Thymus (tissue), 11 donors: ENCODE measurements at regions not wholly inside any gene's neighbourhood (a gene's known extent, or its start where the extent isn't known, plus 50 kb on each side); places are given as distances from the start of the nearest gene placed in this dataset.

Experiments
- DNase-seq, 9 donors: peaks; one replicate each; pipeline ENCODE4 v3.0.0-alpha.2; 2013; ENCODE audit warnings: low spot score in 9 of 9, low read depth in 6 of 9, missing footprints in 1 of 9
- H3K27ac ChIP-seq, 2 donors: one replicate each; pipeline ENCODE4 v1.5.1; 2013; ENCODE audit warnings: control low read depth in 1 of 2, low read depth in 1 of 2, low read length in 1 of 2, mild to moderate bottlenecking in 1 of 2, moderate library complexity in 1 of 2
- H3K27me3 ChIP-seq, 2 donors: one replicate each; pipeline ENCODE4 v1.5.1; 2013; ENCODE audit warnings: low read length in 1 of 2; ENCODE audit not compliant: control insufficient read depth in 2 of 2, insufficient read depth in 1 of 2
- H3K36me3 ChIP-seq, 2 donors: one replicate each; pipeline ENCODE4 v1.5.1; 2013; ENCODE audit warnings: low read length in 1 of 2, mild to moderate bottlenecking in 1 of 2, moderate library complexity in 1 of 2; ENCODE audit not compliant: control insufficient read depth in 2 of 2, insufficient read depth in 2 of 2
- H3K4me1 ChIP-seq, 2 donors: one replicate each; pipeline ENCODE4 v1.5.1; 2013; ENCODE audit warnings: low read length in 2 of 2; ENCODE audit not compliant: control insufficient read depth in 2 of 2, insufficient read depth in 2 of 2
- H3K4me3 ChIP-seq, 2 donors: one replicate each; pipeline ENCODE4 v1.5.1; 2013; ENCODE audit warnings: low read length in 2 of 2, control low read depth in 1 of 2, mild to moderate bottlenecking in 1 of 2
- H3K9me3 ChIP-seq, 2 donors: one replicate each; pipeline ENCODE4 v1.5.1; 2013; ENCODE audit warnings: low read length in 1 of 2, mild to moderate bottlenecking in 1 of 2; ENCODE audit not compliant: control insufficient read depth in 2 of 2, insufficient read depth in 1 of 2
- WGBS: extraction: QIAGEN DNeasy Blood & Tissue Kit; methylation state at CpG from one replicate; pipeline ENCODE4 v1.1.7; 2013; 5-methylcytosine and 5-hydroxymethylcytosine counted together
- donor health status: healthy.

GRCh38 chr20:24770628-24771541 is 178.2 kb upstream of the CST7 start:
- H3K9me3 ChIP-seq = no peaks in the 10 kb centered on the region
- H3K4me1 ChIP-seq = peaks cover 28 to 34% of the 10 kb centered on the region in 2 donors
- 85% methylated on average over 17 of the region's 17 CpGs for WGBS

GRCh38 chr20:24771542-24772061 is 177.5 kb upstream of the CST7 start:
- Histone ChIP-seq H3K27me3 (no peaks in the 10 kb centered on the region), H3K4me1 (peaks cover 28 to 34% of the 10 kb centered on the region in 2 donors), H3K27ac (no peak overlapping the region), H3K4me3 (no peak overlapping the region), H3K9me3 (peaks cover 0 to 1% of the 10 kb centered on the region in 2 donors), H3K36me3 (no peaks in the 10 kb centered on the region)
- WGBS = 73% methylated on average over 9 of the region's 9 CpGs
- no peak for DNase-seq

More at GRCh38 chr20:24770628-24771541, 178.2 kb upstream of the CST7 start:
- no peak for DNase-seq
- no peak overlapping the region for H3K4me3 ChIP-seq
- H3K27ac ChIP-seq = no peak overlapping the region
- H3K36me3 ChIP-seq = no peaks in the 10 kb centered on the region
- no peaks in the 10 kb centered on the region for H3K27me3 ChIP-seq

- Histone ChIP-seq H3K27me3 (no peaks in the 10 kb centered on the region), H3K4me3 (no peak overlapping the region)
- no peak for DNase-seq
Observed at GRCh38 chr20:24772667-24773066, 176.4 kb upstream of the CST7 start.

GRCh38 chr20:24773168-24773567 is 175.9 kb upstream of the CST7 start:
- peaks cover 26 to 39% of the 10 kb centered on the region in 2 donors for H3K4me1 ChIP-seq
- no peak for DNase-seq
- no peaks in the 10 kb centered on the region for H3K27me3 ChIP-seq
- H3K4me3 ChIP-seq = no peak overlapping the region
- 92% methylated on average over 5 of the region's 5 CpGs for WGBS
- peaks cover 0 to 4% of the 10 kb centered on the region in 2 donors for H3K9me3 ChIP-seq
- H3K36me3 ChIP-seq = no peaks in the 10 kb centered on the region
- H3K27ac ChIP-seq = no peak overlapping the region

More at GRCh38 chr20:24772667-24773066, 176.4 kb upstream of the CST7 start:
- Histone ChIP-seq H3K4me1 (peaks cover 28 to 34% of the 10 kb centered on the region in 2 donors), H3K36me3 (no peaks in the 10 kb centered on the region), H3K27ac (no peak overlapping the region), H3K9me3 (peaks cover 0 to 4% of the 10 kb centered on the region in 2 donors)
- 83% methylated on average over 10 of the region's 10 CpGs for WGBS

DNA sequence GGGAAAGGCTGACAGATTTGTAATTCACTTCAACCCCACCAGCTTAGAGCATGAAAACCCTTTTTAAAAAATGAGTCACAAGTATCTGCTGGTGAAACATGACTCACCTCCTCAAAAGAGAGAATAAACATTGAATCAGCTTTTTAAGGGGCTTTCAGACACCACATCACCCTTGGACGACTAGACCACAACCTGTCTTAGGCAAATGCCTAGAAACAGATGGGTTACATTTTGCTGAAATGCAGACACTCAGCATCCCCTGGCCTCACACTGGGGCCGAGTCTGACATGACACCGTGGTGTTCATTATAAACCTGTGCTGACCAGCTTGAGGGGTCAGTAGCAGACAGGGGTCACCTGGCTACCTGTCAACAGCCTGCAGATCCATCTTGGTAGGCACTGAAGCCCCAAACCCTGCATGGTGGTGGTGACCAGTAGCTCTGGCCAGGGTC is 175.3 kb upstream of the CST7 start:
- H3K9me3 ChIP-seq = peaks cover 0 to 4% of the 10 kb centered on the region in 2 donors
- no peak overlapping the region for H3K27ac ChIP-seq
- 49% methylated on average over 3 of the region's 3 CpGs for WGBS
- DNase-seq = no peak
- peaks cover 32 to 44% of the 10 kb centered on the region in 2 donors for H3K4me1 ChIP-seq
- no peak overlapping the region for H3K4me3 ChIP-seq
- no peaks in the 10 kb centered on the region for H3K27me3 ChIP-seq
- no peaks in the 10 kb centered on the region for H3K36me3 ChIP-seq

DNA sequence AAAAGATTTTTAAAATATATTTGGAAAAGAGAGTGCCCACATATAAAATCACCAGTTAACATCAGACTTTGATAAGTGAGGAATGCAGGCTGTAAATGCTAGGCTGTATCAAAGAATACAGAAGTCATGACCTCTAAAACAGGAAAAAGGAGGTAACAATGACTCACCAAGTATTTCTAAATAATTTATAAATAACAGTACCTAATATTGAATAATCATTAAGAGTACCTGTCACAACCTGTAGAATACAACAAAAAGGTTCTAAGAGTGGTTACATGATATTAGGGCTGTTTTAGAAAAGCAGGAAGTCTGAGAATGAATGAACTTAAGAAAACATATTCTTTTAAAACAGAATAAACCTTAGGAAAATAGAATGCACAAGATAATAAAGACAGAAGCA is 173.1 kb upstream of the CST7 start:
- Histone ChIP-seq H3K36me3 (no peaks in the 10 kb centered on the region), H3K27me3 (no peaks in the 10 kb centered on the region), H3K4me1 (peaks cover 53 to 62% of the 10 kb centered on the region in 2 donors), H3K27ac (no peak overlapping the region), H3K9me3 (peaks cover 0 to 4% of the 10 kb centered on the region in 2 donors), H3K4me3 (no peak overlapping the region)
- no peak for DNase-seq

DNA sequence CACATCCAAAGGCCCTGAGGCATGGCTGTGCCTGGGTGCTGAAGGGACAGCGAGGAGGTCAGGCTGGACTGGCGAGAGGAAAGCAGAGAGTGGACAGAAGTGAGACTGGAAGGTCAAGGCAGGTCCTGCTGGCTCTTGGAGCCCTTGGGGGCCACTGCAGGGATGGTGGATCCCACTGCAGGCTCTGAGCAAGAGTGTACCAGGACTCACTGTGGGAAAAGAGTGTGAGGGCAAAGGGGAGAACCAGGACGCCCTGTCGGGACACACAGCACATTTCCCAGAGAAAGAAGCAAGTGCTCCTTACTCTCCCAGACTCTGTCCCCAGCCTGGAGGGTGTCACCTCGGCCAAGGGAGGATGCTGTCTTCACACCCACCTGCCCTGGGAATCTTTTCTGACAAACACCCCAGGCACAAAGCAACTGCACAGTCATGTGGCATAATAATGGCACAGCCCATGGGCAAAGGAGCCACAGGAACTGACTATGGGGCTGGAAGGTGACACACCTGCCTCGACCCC is 172.3 kb upstream of the CST7 start:
- no peaks in the 10 kb centered on the region for H3K36me3 ChIP-seq
- no peak overlapping the region for H3K27ac ChIP-seq
- peaks cover 49 to 60% of the 10 kb centered on the region in 2 donors for H3K4me1 ChIP-seq
- DNase-seq = no peak
- H3K27me3 ChIP-seq = no peaks in the 10 kb centered on the region
- 99% methylated on average over 6 of the region's 6 CpGs for WGBS
- no peak overlapping the region for H3K4me3 ChIP-seq
- H3K9me3 ChIP-seq = peaks cover 0 to 4% of the 10 kb centered on the region in 2 donors

DNA sequence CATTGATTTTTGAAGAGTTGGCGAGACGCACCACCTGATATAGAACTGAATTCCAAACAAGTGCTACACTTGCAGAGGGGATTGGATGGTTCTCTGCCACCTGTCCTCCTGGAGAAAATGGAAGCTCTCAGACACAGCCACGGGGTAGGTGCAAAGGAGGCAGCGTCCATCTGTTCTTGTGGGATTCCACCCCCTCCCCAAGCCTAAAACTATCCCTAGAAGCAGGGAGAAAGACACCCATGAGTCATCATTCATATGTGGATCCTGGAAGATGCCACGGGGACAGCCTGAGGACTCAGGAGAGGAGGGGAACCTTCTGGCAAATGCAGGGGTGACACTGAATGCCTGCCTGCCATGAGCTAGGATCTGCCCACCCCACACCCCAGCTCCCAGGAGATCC is 171.3 kb upstream of the CST7 start:
- Histone ChIP-seq H3K36me3 (no peaks in the 10 kb centered on the region), H3K4me1 (peaks cover 51 to 60% of the 10 kb centered on the region in 2 donors), H3K4me3 (no peak overlapping the region), H3K27me3 (no peaks in the 10 kb centered on the region), H3K9me3 (peaks cover 0 to 4% of the 10 kb centered on the region in 2 donors), H3K27ac (no peak overlapping the region)
- WGBS = 58% methylated on average over 5 of the region's 5 CpGs
- no peak for DNase-seq

DNA sequence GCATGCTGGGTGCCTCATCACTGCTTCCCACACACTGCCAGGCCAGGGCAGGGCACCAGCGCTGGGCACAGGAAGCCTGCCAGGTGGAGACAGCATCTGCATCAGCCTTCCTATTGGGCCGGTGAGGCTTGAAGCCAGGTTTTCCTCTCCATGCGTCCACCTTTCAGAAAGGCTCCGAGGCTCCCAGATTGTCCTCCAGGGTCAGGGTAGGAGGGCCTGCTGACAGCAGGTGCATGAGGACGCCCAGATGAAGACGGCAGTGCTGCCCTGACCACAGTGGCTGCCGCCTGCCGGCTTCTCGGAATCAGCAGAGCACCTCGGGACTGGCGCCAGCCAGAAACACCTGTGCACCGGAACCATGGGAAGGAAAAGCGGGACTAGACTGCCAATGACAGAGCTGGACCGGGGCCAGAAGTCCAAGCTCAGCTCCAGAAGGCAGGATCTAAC is 170.5 kb upstream of the CST7 start:
- H3K36me3 ChIP-seq = no peaks in the 10 kb centered on the region
- DNase-seq = no peak
- peaks cover 0 to 7% of the 10 kb centered on the region in 2 donors for H3K9me3 ChIP-seq

More for the DNA sequence above, 170.5 kb upstream of the CST7 start:
- no peaks in the 10 kb centered on the region for H3K27me3 ChIP-seq
- H3K27ac ChIP-seq = no peak overlapping the region
- H3K4me1 ChIP-seq = peaks cover 48 to 61% of the 10 kb centered on the region in 2 donors
- H3K4me3 ChIP-seq = no peak overlapping the region
- WGBS = 8% methylated on average over 14 of the region's 14 CpGs
